OCI-LY3 (cell line): ENCODE measurements at regions not wholly inside any gene's neighbourhood (a gene's known extent, or its start where the extent isn't known, plus 50 kb on each side); places are given as distances from the start of the nearest gene placed in this dataset.

Experiments used
- H2AFZ ChIP-seq: fragments of 200-600, 300-600 bp; shearing (Covaris generic); 2 replicates; pipeline ENCODE4 v1.6.0; 2014; ENCODE audit warnings: antibody characterized with exemption, low read depth, low read length
- H3K27ac ChIP-seq: fragments of 200-600, 300-600 bp; sonication (generic); 2 replicates; pipeline ENCODE4 v1.5.1; 2014; ENCODE audit warnings: mild to moderate bottlenecking, low read length, moderate library complexity, mixed read lengths
- H3K27me3 ChIP-seq: fragments of 200-600, 300-600 bp; sonication (generic); 2 replicates; pipeline ENCODE4 v1.6.1; 2014; ENCODE audit warnings: low read depth, low read length, mixed read lengths
- H3K36me3 ChIP-seq: fragments of 200-600, 300-600 bp; sonication (generic); replicated peaks from 2 replicates; pipeline ENCODE3; 2014; ENCODE audit warnings: low read depth, low read length, mixed read lengths
- H3K4me1 ChIP-seq: fragments of 300-600, 200-600 bp; sonication (generic); 2 replicates; pipeline ENCODE4 v1.6.1; 2014; ENCODE audit warnings: low read length, mixed read lengths
- H3K4me2 ChIP-seq: fragments of 200-600, 300-600 bp; sonication (generic); 2 replicates; pipeline ENCODE4 v1.6.1; 2014; ENCODE audit warnings: low read length, mixed read lengths
- H3K4me3 ChIP-seq: fragments of 300-600, 200-600 bp; sonication (generic); 2 replicates; pipeline ENCODE4 v1.5.1; 2014; ENCODE audit warnings: antibody characterized with exemption, mild to moderate bottlenecking, low read length, moderate library complexity
- H3K79me2 ChIP-seq: fragments of 300-600, 200-600 bp; shearing (Covaris generic); 2 replicates; pipeline ENCODE4 v1.6.1; 2014; ENCODE audit warnings: mild to moderate bottlenecking, low read length, mixed read lengths
- H3K9ac ChIP-seq: fragments of 300-600, 200-600 bp; shearing (Covaris generic); 2 replicates; pipeline ENCODE4 v1.6.0; 2014; ENCODE audit warnings: mild to moderate bottlenecking, low read length, moderate library complexity
- H3K9me3 ChIP-seq: fragments of 200-600, 300-600 bp; shearing (Covaris generic); 2 replicates; pipeline ENCODE4 v1.6.1; 2014; ENCODE audit warnings: low read length, mixed read lengths; ENCODE audit not compliant: insufficient read depth
- H4K20me1 ChIP-seq: fragments of 200-600, 300-600 bp; sonication (generic); 2 replicates; pipeline ENCODE4 v1.6.1; 2016; ENCODE audit warnings: low read length, mixed read lengths; ENCODE audit not compliant: insufficient read depth
- CTCF ChIP-seq: fragments of 200-600, 300-600 bp; sonication (generic); IDR thresholded peaks from 2 replicates; pipeline ENCODE4 v1.5.1; 2014; ENCODE audit warnings: antibody characterized with exemption, low read length, low read depth
- EZH2phosphoT487 ChIP-seq: fragments of 200-600 bp; shearing (Covaris generic); IDR thresholded peaks from 2 replicates; pipeline ENCODE4 v1.6.1; 2018; ENCODE audit warnings: antibody characterized with exemption, mixed run types, low read depth

- no peak overlapping the region for H3K9ac ChIP-seq
- H2AFZ ChIP-seq, result no peak overlapping the region
- H3K27me3 ChIP-seq, result no peaks in the 10 kb centered on the region
- H3K27ac ChIP-seq, result no peak overlapping the region
- H4K20me1 ChIP-seq, result no peaks in the 10 kb centered on the region
- TF ChIP-seq CTCF (no peak), EZH2phosphoT487 (no peak)
- H3K4me3 ChIP-seq, result no peak overlapping the region
- H3K79me2 ChIP-seq, result no peaks in the 10 kb centered on the region
- H3K36me3 ChIP-seq, result no peaks in the 10 kb centered on the region
- H3K4me1 ChIP-seq, result no peaks in the 10 kb centered on the region
- no peak overlapping the region for H3K4me2 ChIP-seq
- H3K9me3 ChIP-seq, result no peaks in the 10 kb centered on the region
Observed at GRCh38 chr9:23615569-23615968, 210.5 kb downstream of the ELAVL2 start.

GRCh38 chr9:23621188-23621587 is 204.9 kb downstream of the ELAVL2 start:
- H3K4me1 ChIP-seq, result peaks cover 6% of the 10 kb centered on the region
- H3K4me2 ChIP-seq, result no peak overlapping the region
- no peaks in the 10 kb centered on the region for H3K36me3 ChIP-seq
- TF ChIP-seq EZH2phosphoT487 (no peak), CTCF (no peak)
- no peak overlapping the region for H3K27ac ChIP-seq
- no peak overlapping the region for H2AFZ ChIP-seq
- no peaks in the 10 kb centered on the region for H3K27me3 ChIP-seq
- H4K20me1 ChIP-seq, result no peaks in the 10 kb centered on the region
- no peaks in the 10 kb centered on the region for H3K79me2 ChIP-seq
- H3K9ac ChIP-seq, result no peak overlapping the region
- H3K4me3 ChIP-seq, result no peak overlapping the region
- H3K9me3 ChIP-seq, result no peaks in the 10 kb centered on the region

GRCh38 chr9:23621924-23622323 is 204.1 kb downstream of the ELAVL2 start:
- no peak for TF ChIP-seq CTCF
- TF ChIP-seq EZH2phosphoT487, result no peak
- Histone ChIP-seq H3K79me2 (no peaks in the 10 kb centered on the region), H3K27ac (no peak overlapping the region), H3K36me3 (no peaks in the 10 kb centered on the region), H3K4me2 (no peak overlapping the region), H2AFZ (0 out of 2 replicates have a peak overlapping the region, but pooled peaks have one; percentile 21), H4K20me1 (no peaks in the 10 kb centered on the region), H3K9ac (no peak overlapping the region), H3K9me3 (no peaks in the 10 kb centered on the region), H3K4me3 (no peak overlapping the region), H3K4me1 (peaks cover 6% of the 10 kb centered on the region), H3K27me3 (no peaks in the 10 kb centered on the region)

GRCh38 chr9:23622396-23622795 is 203.6 kb downstream of the ELAVL2 start:
- TF ChIP-seq EZH2phosphoT487, result no peak
- no peak for TF ChIP-seq CTCF
- H4K20me1 ChIP-seq, result no peaks in the 10 kb centered on the region
- no peak overlapping the region for H2AFZ ChIP-seq
- no peaks in the 10 kb centered on the region for H3K79me2 ChIP-seq
- no peak overlapping the region for H3K27ac ChIP-seq
- no peak overlapping the region for H3K9ac ChIP-seq
- no peaks in the 10 kb centered on the region for H3K36me3 ChIP-seq
- no peak overlapping the region for H3K4me2 ChIP-seq
- H3K27me3 ChIP-seq, result no peaks in the 10 kb centered on the region
- no peak overlapping the region for H3K4me3 ChIP-seq
- no peaks in the 10 kb centered on the region for H3K9me3 ChIP-seq
- peaks cover 6% of the 10 kb centered on the region for H3K4me1 ChIP-seq
